ENCODE measurements at regions not wholly inside any gene's neighbourhood (a gene's known extent, or its start where the extent isn't known, plus 50 kb on each side); places are given as distances from the start of the nearest gene placed in this dataset.

DNA sequence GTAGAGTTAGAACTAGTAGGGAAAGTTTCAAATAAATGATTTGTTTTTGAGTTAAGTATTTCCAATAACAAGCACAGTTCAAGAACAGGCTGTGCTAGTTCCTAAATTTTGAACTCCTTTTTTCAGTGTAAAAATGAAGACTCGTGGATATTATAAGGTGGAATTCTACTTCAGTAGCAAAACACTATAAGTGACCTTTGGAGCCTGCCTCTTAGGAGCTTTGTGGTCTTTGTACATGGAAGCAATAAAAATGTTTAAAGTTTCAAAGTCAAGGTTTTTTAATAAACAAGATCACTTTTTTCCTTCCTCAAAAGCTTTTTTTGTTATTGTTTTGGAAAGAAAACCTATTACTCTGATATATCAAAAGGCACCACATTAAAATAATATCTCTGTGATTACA lies 292.4 kb upstream of the VWC2 start:
- peaks cover 6% of the 10 kb centered on the region for H3K9me3 ChIP-seq (ENCODE audit: insufficient read depth, low read depth, low read length)
- DNase-seq (ENCODE audit: low read depth) = no peak
- TF ChIP-seq, protein P1, sequence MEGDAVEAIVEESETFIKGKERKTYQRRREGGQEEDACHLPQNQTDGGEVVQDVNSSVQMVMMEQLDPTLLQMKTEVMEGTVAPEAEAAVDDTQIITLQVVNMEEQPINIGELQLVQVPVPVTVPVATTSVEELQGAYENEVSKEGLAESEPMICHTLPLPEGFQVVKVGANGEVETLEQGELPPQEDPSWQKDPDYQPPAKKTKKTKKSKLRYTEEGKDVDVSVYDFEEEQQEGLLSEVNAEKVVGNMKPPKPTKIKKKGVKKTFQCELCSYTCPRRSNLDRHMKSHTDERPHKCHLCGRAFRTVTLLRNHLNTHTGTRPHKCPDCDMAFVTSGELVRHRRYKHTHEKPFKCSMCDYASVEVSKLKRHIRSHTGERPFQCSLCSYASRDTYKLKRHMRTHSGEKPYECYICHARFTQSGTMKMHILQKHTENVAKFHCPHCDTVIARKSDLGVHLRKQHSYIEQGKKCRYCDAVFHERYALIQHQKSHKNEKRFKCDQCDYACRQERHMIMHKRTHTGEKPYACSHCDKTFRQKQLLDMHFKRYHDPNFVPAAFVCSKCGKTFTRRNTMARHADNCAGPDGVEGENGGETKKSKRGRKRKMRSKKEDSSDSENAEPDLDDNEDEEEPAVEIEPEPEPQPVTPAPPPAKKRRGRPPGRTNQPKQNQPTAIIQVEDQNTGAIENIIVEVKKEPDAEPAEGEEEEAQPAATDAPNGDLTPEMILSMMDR (IDR thresholded peaks at IDR 0.05; ENCODE audit: insufficient read depth, low read depth, low read length) = no peak
- Mint-ChIP-seq H3K9me3 (ENCODE audit: unreplicated experiment) (no peaks in the 10 kb centered on the region), H3K4me3 (ENCODE audit: unreplicated experiment) (no peak overlapping the region), H3K27me3 (ENCODE audit: low read depth, unreplicated experiment) (no peaks in the 10 kb centered on the region), H3K4me1 (ENCODE audit: low read depth, unreplicated experiment) (peaks cover 2% of the 10 kb centered on the region), H3K27ac (ENCODE audit: unreplicated experiment) (no peak overlapping the region), H3K36me3 (ENCODE audit: low read depth, unreplicated experiment) (no peaks in the 10 kb centered on the region)
- no peak overlapping the region for H3K4me3 ChIP-seq (ENCODE audit: insufficient read depth, low read depth, low read length)
- H4K20me1 ChIP-seq (ENCODE audit: insufficient read depth, low read length) = no peaks in the 10 kb centered on the region
- no peaks in the 10 kb centered on the region for H3K4me1 ChIP-seq (ENCODE audit: insufficient read depth, low read length)
- no peak for FAIRE-seq
- H3K36me3 ChIP-seq (ENCODE audit: insufficient read depth, low read length) = no peaks in the 10 kb centered on the region
- no peak overlapping the region for H3K4me2 ChIP-seq (ENCODE audit: low read length)
- H3K27me3 ChIP-seq (ENCODE audit: insufficient read depth, low read length) = no peaks in the 10 kb centered on the region
- no peak overlapping the region for H3K27ac ChIP-seq (ENCODE audit: low read depth, low read length)
- no peak overlapping the region for H2AFZ ChIP-seq (ENCODE audit: low read depth, low read length)
- H3K79me2 ChIP-seq (ENCODE audit: insufficient read depth, low read length) = no peaks in the 10 kb centered on the region
- H3K9ac ChIP-seq (ENCODE audit: low read length) = no peak overlapping the region

- no peak overlapping the region for H3K4me3 ChIP-seq (ENCODE audit: insufficient read depth, low read depth, low read length)
- TF ChIP-seq, protein P1 (IDR thresholded peaks at IDR 0.05; ENCODE audit: insufficient read depth, low read depth, low read length) = no peak
- no peak for TF ChIP-seq EZH2 (IDR thresholded peaks at IDR 0.05; ENCODE audit: insufficient read depth, low read length)
- Mint-ChIP-seq H3K36me3 (ENCODE audit: low read depth, unreplicated experiment) (no peaks in the 10 kb centered on the region), H3K9me3 (ENCODE audit: unreplicated experiment) (no peaks in the 10 kb centered on the region), H3K27me3 (ENCODE audit: low read depth, unreplicated experiment) (no peaks in the 10 kb centered on the region), H3K4me3 (ENCODE audit: unreplicated experiment) (no peak overlapping the region), H3K27ac (ENCODE audit: unreplicated experiment) (no peak overlapping the region), H3K4me1 (ENCODE audit: low read depth, unreplicated experiment) (peaks cover 2% of the 10 kb centered on the region)
- no peaks in the 10 kb centered on the region for H3K79me2 ChIP-seq (ENCODE audit: insufficient read depth, low read length)
- no peaks in the 10 kb centered on the region for H3K36me3 ChIP-seq (ENCODE audit: insufficient read depth, low read length)
- H3K4me2 ChIP-seq (ENCODE audit: low read length) = no peak overlapping the region
- no peaks in the 10 kb centered on the region for H4K20me1 ChIP-seq (ENCODE audit: insufficient read depth, low read length)
- no peak overlapping the region for H3K27ac ChIP-seq (ENCODE audit: low read depth, low read length)
- H2AFZ ChIP-seq (ENCODE audit: low read depth, low read length) = no peak overlapping the region
- no peaks in the 10 kb centered on the region for H3K4me1 ChIP-seq (ENCODE audit: insufficient read depth, low read length)
- FAIRE-seq (no peak), DNase-seq (ENCODE audit: low read depth) (no peak)
- no peak overlapping the region for H3K9ac ChIP-seq (ENCODE audit: low read length)
- H3K27me3 ChIP-seq (ENCODE audit: insufficient read depth, low read length) = no peaks in the 10 kb centered on the region
- peaks cover 6% of the 10 kb centered on the region for H3K9me3 ChIP-seq (ENCODE audit: insufficient read depth, low read depth, low read length)
Observed at GRCh38 chr7:49483142-49483541, 290.3 kb upstream of the VWC2 start.

DNA sequence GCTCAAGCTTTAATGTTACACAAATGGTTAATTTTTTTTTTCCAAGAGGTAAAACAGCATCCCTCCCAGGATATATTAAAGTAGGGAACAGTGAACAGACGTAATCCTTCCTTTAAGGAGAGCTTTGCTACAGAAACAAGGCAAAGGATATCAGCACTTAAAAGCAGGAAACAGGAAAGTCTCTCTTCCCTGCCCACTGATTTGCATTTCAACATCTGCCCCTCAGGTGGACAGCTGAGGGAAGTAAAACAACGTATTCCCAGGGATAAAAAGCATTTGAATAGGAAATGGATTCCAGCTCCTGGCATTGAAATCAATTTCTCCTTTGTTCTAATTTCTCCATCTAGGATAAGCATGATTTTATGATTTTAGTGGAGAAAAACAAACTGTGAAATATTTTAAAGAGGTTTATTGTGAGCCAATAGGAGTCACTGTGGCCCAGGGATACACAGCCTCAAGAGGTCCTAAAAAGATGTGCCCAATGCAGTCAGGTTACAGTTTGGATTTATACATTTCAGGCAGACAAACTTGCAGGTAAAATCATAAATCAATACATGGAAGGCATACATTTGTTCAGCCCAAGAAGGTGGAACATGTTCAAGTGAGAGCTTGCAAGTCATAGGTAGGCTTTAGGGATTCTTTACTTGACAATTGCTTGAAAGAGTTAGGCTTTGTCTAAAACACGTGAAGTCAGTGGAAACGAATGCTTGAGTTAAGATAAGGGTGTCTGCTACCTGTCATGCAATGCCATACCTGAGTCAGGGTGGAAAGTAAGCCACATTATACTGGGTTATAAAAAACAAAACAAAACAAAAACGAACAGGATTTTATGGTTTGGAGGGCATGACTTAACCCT lies 286.2 kb upstream of the VWC2 start:
- no peaks in the 10 kb centered on the region for H3K4me1 ChIP-seq (ENCODE audit: insufficient read depth, low read length)
- no peaks in the 10 kb centered on the region for H3K27me3 ChIP-seq (ENCODE audit: insufficient read depth, low read length)
- no peak overlapping the region for H3K4me3 ChIP-seq (ENCODE audit: insufficient read depth, low read depth, low read length)
- no peak overlapping the region for H3K27ac Mint-ChIP-seq (ENCODE audit: unreplicated experiment)
- H2AFZ ChIP-seq (ENCODE audit: low read depth, low read length) = no peak overlapping the region
- no peak overlapping the region for H3K9ac ChIP-seq (ENCODE audit: low read length)
- no peaks in the 10 kb centered on the region for H3K36me3 Mint-ChIP-seq (ENCODE audit: low read depth, unreplicated experiment)
- H3K4me3 Mint-ChIP-seq (ENCODE audit: unreplicated experiment) = no peak overlapping the region
- H3K4me2 ChIP-seq (ENCODE audit: low read length) = no peak overlapping the region
- TF ChIP-seq, protein P1 (IDR thresholded peaks at IDR 0.05; ENCODE audit: insufficient read depth, low read depth, low read length) = no peak
- no peak for TF ChIP-seq EZH2 (IDR thresholded peaks at IDR 0.05; ENCODE audit: insufficient read depth, low read length)
- peaks cover 3% of the 10 kb centered on the region for H3K9me3 ChIP-seq (ENCODE audit: insufficient read depth, low read depth, low read length)
- H3K9me3 Mint-ChIP-seq (ENCODE audit: unreplicated experiment) = no peaks in the 10 kb centered on the region
- no peaks in the 10 kb centered on the region for H3K79me2 ChIP-seq (ENCODE audit: insufficient read depth, low read length)
- no peaks in the 10 kb centered on the region for H3K36me3 ChIP-seq (ENCODE audit: insufficient read depth, low read length)
- DNase-seq (ENCODE audit: low read depth) = no peak
- H3K27me3 Mint-ChIP-seq (ENCODE audit: low read depth, unreplicated experiment) = no peaks in the 10 kb centered on the region
- FAIRE-seq = no peak
- peaks cover 2% of the 10 kb centered on the region for H3K4me1 Mint-ChIP-seq (ENCODE audit: low read depth, unreplicated experiment)
- H4K20me1 ChIP-seq (ENCODE audit: insufficient read depth, low read length) = no peaks in the 10 kb centered on the region
- no peak overlapping the region for H3K27ac ChIP-seq (ENCODE audit: low read depth, low read length)

Measured in astrocyte (in vitro differentiated cells and primary cell).